HFF-Myc (cell line): ENCODE measurements at regions not wholly inside any gene's neighbourhood (a gene's known extent, or its start where the extent isn't known, plus 50 kb on each side); places are given as distances from the start of the nearest gene placed in this dataset.
A peak's percentile ranks its signal among the peaks of the same experiment; 100 is the strongest.

Experiments used
- DNase-seq: peaks from one replicate; pipeline ENCODE4 v3.0.0-alpha.2; 2011; ENCODE audit warnings: low read depth; ENCODE audit errors: extremely low read depth
- H3K4me3 ChIP-seq: replicated peaks from 2 replicates; pipeline ENCODE4 v1.5.1; 2011; ENCODE audit warnings: low read depth, mild to moderate bottlenecking, control low read depth, low read length
- CTCF ChIP-seq: IDR thresholded peaks from 2 replicates; pipeline ENCODE4 v1.5.1; 2012; ENCODE audit warnings: mild to moderate bottlenecking, low read depth, low read length, control low read depth; ENCODE audit errors: missing control alignments

- DNase-seq: no peak
- no peak for TF ChIP-seq CTCF
- H3K4me3 ChIP-seq: no peak overlapping the region
Measured at GRCh38 chr9:14031810-14032209, 282.1 kb downstream of the NFIB start.

- no peak for TF ChIP-seq CTCF
- no peak for DNase-seq
Measured at GRCh38 chr9:14031060-14031414, 282.9 kb downstream of the NFIB start.

GRCh38 chr9:14030375-14031059 lies 283.4 kb downstream of the NFIB start:
- H3K4me3 ChIP-seq: peak overlapping the region; percentile 28
- TF ChIP-seq CTCF: no peak
- DNase-seq: peak; percentile 61

More at GRCh38 chr9:14031060-14031414, 282.9 kb downstream of the NFIB start:
- no peak overlapping the region for H3K4me3 ChIP-seq

- TF ChIP-seq CTCF: no peak
- peak overlapping the region; percentile 28 for H3K4me3 ChIP-seq
Measured at GRCh38 chr9:14029806-14030374, 284.1 kb downstream of the NFIB start.

GRCh38 chr9:14027116-14027800 lies 286.7 kb downstream of the NFIB start:
- no peak for DNase-seq
- no peak for TF ChIP-seq CTCF
- no peak overlapping the region for H3K4me3 ChIP-seq

More at GRCh38 chr9:14029806-14030374, 284.1 kb downstream of the NFIB start:
- no peak for DNase-seq

GRCh38 chr9:14025741-14026140 lies 288.2 kb downstream of the NFIB start:
- no peak overlapping the region for H3K4me3 ChIP-seq
- DNase-seq: no peak
- TF ChIP-seq CTCF: no peak
